GM13976 (cell line): ENCODE measurements at regions not wholly inside any gene's neighbourhood (a gene's known extent, or its start where the extent isn't known, plus 50 kb on each side); places are given as distances from the start of the nearest gene placed in this dataset.

ENCODE experiments used
- DNase-seq: peaks from one replicate; pipeline ENCODE4 v3.0.0; 2012; ENCODE audit warnings: low spot score
- CTCF ChIP-seq: IDR thresholded peaks from 2 replicates; pipeline ENCODE4 v1.5.1; 2012; ENCODE audit warnings: borderline replicate concordance, mild to moderate bottlenecking; ENCODE audit not compliant: insufficient read depth; ENCODE audit errors: extremely low read depth, missing control alignments, control extremely low read depth
- in situ Hi-C: fragments of 300-500 bp; cut with MboI; formaldehyde crosslinking; loops from one replicate; pipeline ENCODE4 v1.12.0; 2022; ENCODE audit warnings: low sequenced_read_pairs, mixed read lengths, inconsistent platforms; ENCODE audit not compliant: unreplicated experiment

- peak; percentile 37 for DNase-seq
- in situ Hi-C loops: no loop called here
- TF ChIP-seq CTCF: no peak
These were observed 129.5 kb upstream of the SSTR4 start for GRCh38 chr20:22905658-22906057.

GRCh38 chr20:22908437-22908836 is 126.7 kb upstream of the SSTR4 start:
- TF ChIP-seq CTCF: no peak
- no peak for DNase-seq
- in situ Hi-C loops: no loop called here

GRCh38 chr20:22908944-22909343 is 126.2 kb upstream of the SSTR4 start:
- no peak for TF ChIP-seq CTCF
- DNase-seq: no peak
- in situ Hi-C loops: no loop called here

- in situ Hi-C loops: no loop called here
- no peak for TF ChIP-seq CTCF
- DNase-seq: no peak
These were observed 125.7 kb upstream of the SSTR4 start for GRCh38 chr20:22909436-22909835.

- DNase-seq: no peak
- TF ChIP-seq CTCF: no peak
- in situ Hi-C loops: no loop called here
These were observed 124.7 kb upstream of the SSTR4 start for GRCh38 chr20:22910287-22910852.

GRCh38 chr20:22914291-22914690 is 120.8 kb upstream of the SSTR4 start:
- in situ Hi-C loops: no loop called here
- TF ChIP-seq CTCF: no peak
- DNase-seq: no peak

- no peak for TF ChIP-seq CTCF
- in situ Hi-C loops: no loop called here
- DNase-seq: no peak
These were observed 119.6 kb upstream of the SSTR4 start for GRCh38 chr20:22915512-22915911.
